GM12878 (cell line): ENCODE measurements at regions not wholly inside any gene's neighbourhood (a gene's known extent, or its start where the extent isn't known, plus 50 kb on each side); places are given as distances from the start of the nearest gene placed in this dataset.

Source experiments
- BMI1 ChIP-seq: fragments of 450-650 bp; IDR thresholded peaks from 2 replicates; pipeline ENCODE4 v1.6.1; 2016; ENCODE audit warnings: mild to moderate bottlenecking, moderate library complexity, borderline replicate concordance
- CBX3 ChIP-seq: fragments of 200-600 bp; sonication (generic); IDR thresholded peaks from 2 replicates; pipeline ENCODE4 v1.6.1; 2016; ENCODE audit warnings: low read depth, borderline replicate concordance
- CBX5 ChIP-seq: sonication (generic); IDR thresholded peaks from 2 replicates; pipeline ENCODE4 v1.6.1; 2016; ENCODE audit warnings: low read depth, moderate library complexity, mild to moderate bottlenecking, inconsistent platforms
- CEBPZ ChIP-seq: fragments of 150-350 bp; IDR thresholded peaks from 2 replicates; pipeline ENCODE4 v1.6.1; 2016; ENCODE audit warnings: low read depth, low read length
- CHD4 ChIP-seq: fragments of 200-600 bp; sonication (generic); IDR thresholded peaks from 2 replicates; pipeline ENCODE4 v1.6.1; 2016; ENCODE audit warnings: mild to moderate bottlenecking
- HCFC1 ChIP-seq: fragments of 150-350 bp; IDR thresholded peaks from 2 replicates; pipeline ENCODE4 v1.6.1; 2014; ENCODE audit warnings: low read length
- MEF2A ChIP-seq: IDR thresholded peaks from 2 replicates; pipeline ENCODE4 v1.6.1; 2011; ENCODE audit warnings: low read depth, mild to moderate bottlenecking, low read length, moderate library complexity; ENCODE audit not compliant: insufficient read depth
- MLLT1 ChIP-seq: fragments of 450-650 bp; IDR thresholded peaks from 2 replicates; pipeline ENCODE4 v1.6.1; 2016; ENCODE audit warnings: mild to moderate bottlenecking
- NFYA ChIP-seq: IDR thresholded peaks from 2 replicates; pipeline ENCODE4 v1.6.1; 2011; ENCODE audit warnings: low read depth, mild to moderate bottlenecking, low read length, improper control_type of control experiment, borderline replicate concordance
- RAD21 ChIP-seq: IDR thresholded peaks from 2 replicates; pipeline ENCODE4 v1.6.1; 2011; ENCODE audit warnings: mild to moderate bottlenecking, low read depth, low read length, moderate library complexity; ENCODE audit not compliant: insufficient read depth
- REST ChIP-seq: IDR thresholded peaks from 2 replicates; pipeline ENCODE4 v1.6.1; 2012; ENCODE audit warnings: mild to moderate bottlenecking, low read depth, low read length
- SKIL ChIP-seq: fragments of 450-650 bp; IDR thresholded peaks from 2 replicates; pipeline ENCODE4 v1.6.1; 2017; ENCODE audit warnings: mild to moderate bottlenecking, low read depth, inconsistent platforms; ENCODE audit not compliant: poor library complexity, severe bottlenecking
- SPI1 ChIP-seq: IDR thresholded peaks from 2 replicates; pipeline ENCODE4 v1.6.1; 2011; ENCODE audit warnings: low read depth, mild to moderate bottlenecking, low read length, moderate library complexity, borderline replicate concordance; ENCODE audit not compliant: insufficient read depth
- STAT3 ChIP-seq: IDR thresholded peaks from 2 replicates; pipeline ENCODE4 v1.6.1; 2011; ENCODE audit warnings: low read depth, low read length, improper control_type of control experiment
- ZNF622 ChIP-seq: fragments of 450-650 bp; IDR thresholded peaks from 2 replicates; pipeline ENCODE4 v1.6.1; 2017; ENCODE audit warnings: mild to moderate bottlenecking, inconsistent platforms

GRCh38 chr14:34331728-34332623 is 130.1 kb downstream of the SPTSSA start (continued):
- TF ChIP-seq MLLT1: 0 out of 2 replicates have a peak, but pooled peaks have one; percentile 23
- peak; percentile 80 for TF ChIP-seq MEF2A
- TF ChIP-seq REST: no peak
- TF ChIP-seq STAT3: no peak
- TF ChIP-seq RAD21: peak; percentile 84
- no peak for TF ChIP-seq CEBPZ
- peak; percentile 55; the same call in 1 of the 2 replicates for TF ChIP-seq SPI1
- peak; percentile 51; the same call in 1 of the 2 replicates for TF ChIP-seq ZNF622
- TF ChIP-seq CHD4: no peak
- TF ChIP-seq SKIL: no peak
- no peak; the same call in 1 of the 2 replicates for TF ChIP-seq HCFC1
- no peak for TF ChIP-seq CBX3
- TF ChIP-seq BMI1: no peak
- TF ChIP-seq NFYA: no peak
- TF ChIP-seq CBX5: no peak
